ENCODE measurements at regions not wholly inside any gene's neighbourhood (a gene's known extent, or its start where the extent isn't known, plus 50 kb on each side); places are given as distances from the start of the nearest gene placed in this dataset.

- no peaks in the 10 kb centered on the region for H3K4me1 ChIP-seq (ENCODE audit: control insufficient read depth, extremely low read depth, insufficient read depth, low read length)
- H3K27ac ChIP-seq (ENCODE audit: control insufficient read depth, insufficient read depth, low read length): no peak overlapping the region
- FAIRE-seq: no peak
- no peak for TF ChIP-seq EZH2 (IDR thresholded peaks at IDR 0.05; ENCODE audit: low read length)
- TF ChIP-seq, protein P1, sequence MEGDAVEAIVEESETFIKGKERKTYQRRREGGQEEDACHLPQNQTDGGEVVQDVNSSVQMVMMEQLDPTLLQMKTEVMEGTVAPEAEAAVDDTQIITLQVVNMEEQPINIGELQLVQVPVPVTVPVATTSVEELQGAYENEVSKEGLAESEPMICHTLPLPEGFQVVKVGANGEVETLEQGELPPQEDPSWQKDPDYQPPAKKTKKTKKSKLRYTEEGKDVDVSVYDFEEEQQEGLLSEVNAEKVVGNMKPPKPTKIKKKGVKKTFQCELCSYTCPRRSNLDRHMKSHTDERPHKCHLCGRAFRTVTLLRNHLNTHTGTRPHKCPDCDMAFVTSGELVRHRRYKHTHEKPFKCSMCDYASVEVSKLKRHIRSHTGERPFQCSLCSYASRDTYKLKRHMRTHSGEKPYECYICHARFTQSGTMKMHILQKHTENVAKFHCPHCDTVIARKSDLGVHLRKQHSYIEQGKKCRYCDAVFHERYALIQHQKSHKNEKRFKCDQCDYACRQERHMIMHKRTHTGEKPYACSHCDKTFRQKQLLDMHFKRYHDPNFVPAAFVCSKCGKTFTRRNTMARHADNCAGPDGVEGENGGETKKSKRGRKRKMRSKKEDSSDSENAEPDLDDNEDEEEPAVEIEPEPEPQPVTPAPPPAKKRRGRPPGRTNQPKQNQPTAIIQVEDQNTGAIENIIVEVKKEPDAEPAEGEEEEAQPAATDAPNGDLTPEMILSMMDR (optimal IDR thresholded peaks at IDR 0.05 in 1 of 3, IDR thresholded peaks at IDR 0.05 in 1 of 3, conservative IDR thresholded peaks at IDR 0.05 in 1 of 3; ENCODE audit: extremely low read depth in 1 of 3, insufficient read depth in 2 of 3, low read length in 3 of 3): no peak
- H3K4me3 ChIP-seq (ENCODE audit: control insufficient read depth in 2 of 3, extremely low read depth in 1 of 3, insufficient read depth in 2 of 3, low read depth in 1 of 3, low read length in 3 of 3): no peak overlapping the region
- dilution Hi-C loops (cut with MboI; ENCODE audit: extremely low pct_ligation_motif_present, low sequenced_read_pairs): no loop called here
- no peaks in the 10 kb centered on the region for H4K20me1 ChIP-seq (ENCODE audit: control insufficient read depth, extremely low read depth, insufficient read depth, low read length)
- no peak for DNase-seq (ENCODE audit: low read depth, low spot score)
- no peaks in the 10 kb centered on the region for H3K9me3 ChIP-seq (ENCODE audit: control insufficient read depth, low read depth, low read length)
- no peaks in the 10 kb centered on the region for H3K36me3 ChIP-seq (ENCODE audit: control insufficient read depth in 2 of 2, extremely low read depth in 1 of 2, insufficient read depth in 2 of 2, low read length in 2 of 2)
- no peak overlapping the region for H2AFZ ChIP-seq (ENCODE audit: control insufficient read depth, low read length)
- no peaks in the 10 kb centered on the region for H3K79me2 ChIP-seq (ENCODE audit: control insufficient read depth, insufficient read depth, low read length)
- no peak overlapping the region for H3K4me2 ChIP-seq (ENCODE audit: control insufficient read depth, extremely low read depth, insufficient read depth, low read depth, low read length)
- no peak overlapping the region for H3K9ac ChIP-seq (ENCODE audit: control insufficient read depth, extremely low read depth, insufficient read depth, low read length)
- H3K9me1 ChIP-seq (ENCODE audit: control insufficient read depth, extremely low read depth, insufficient read depth, low read length): no peaks in the 10 kb centered on the region
- H3K27me3 ChIP-seq (ENCODE audit: control insufficient read depth, extremely low read depth, insufficient read depth, low read length): no peaks in the 10 kb centered on the region
These were observed 93.3 kb upstream of the NLGN1 start for GRCh38 chr3:173304182-173304800.

- TF ChIP-seq, protein P1 (optimal IDR thresholded peaks at IDR 0.05 in 1 of 3, IDR thresholded peaks at IDR 0.05 in 1 of 3, conservative IDR thresholded peaks at IDR 0.05 in 1 of 3; ENCODE audit: extremely low read depth in 1 of 3, insufficient read depth in 2 of 3, low read length in 3 of 3): no peak
- no peak for TF ChIP-seq EZH2 (IDR thresholded peaks at IDR 0.05; ENCODE audit: low read length)
- dilution Hi-C loops (cut with MboI; ENCODE audit: extremely low pct_ligation_motif_present, low sequenced_read_pairs): no loop called here
These were observed 95.9 kb upstream of the NLGN1 start for GRCh38 chr3:173301647-173302046.

More at GRCh38 chr3:173301647-173302046, 95.9 kb upstream of the NLGN1 start:
- no peak overlapping the region for H3K4me3 ChIP-seq (ENCODE audit: control insufficient read depth in 2 of 3, extremely low read depth in 1 of 3, insufficient read depth in 2 of 3, low read depth in 1 of 3, low read length in 3 of 3)
- H3K27ac ChIP-seq (ENCODE audit: control insufficient read depth, insufficient read depth, low read length): no peak overlapping the region
- FAIRE-seq (no peak), DNase-seq (ENCODE audit: low read depth, low spot score) (no peak)
- no peaks in the 10 kb centered on the region for H3K9me1 ChIP-seq (ENCODE audit: control insufficient read depth, extremely low read depth, insufficient read depth, low read length)
- H3K4me1 ChIP-seq (ENCODE audit: control insufficient read depth, extremely low read depth, insufficient read depth, low read length): no peaks in the 10 kb centered on the region
- H3K9ac ChIP-seq (ENCODE audit: control insufficient read depth, extremely low read depth, insufficient read depth, low read length): no peak overlapping the region
- no peaks in the 10 kb centered on the region for H3K36me3 ChIP-seq (ENCODE audit: control insufficient read depth in 2 of 2, extremely low read depth in 1 of 2, insufficient read depth in 2 of 2, low read length in 2 of 2)
- H2AFZ ChIP-seq (ENCODE audit: control insufficient read depth, low read length): no peak overlapping the region
- no peaks in the 10 kb centered on the region for H3K9me3 ChIP-seq (ENCODE audit: control insufficient read depth, low read depth, low read length)
- H3K4me2 ChIP-seq (ENCODE audit: control insufficient read depth, extremely low read depth, insufficient read depth, low read depth, low read length): no peak overlapping the region
- H3K79me2 ChIP-seq (ENCODE audit: control insufficient read depth, insufficient read depth, low read length): no peaks in the 10 kb centered on the region
- H4K20me1 ChIP-seq (ENCODE audit: control insufficient read depth, extremely low read depth, insufficient read depth, low read length): no peaks in the 10 kb centered on the region
- H3K27me3 ChIP-seq (ENCODE audit: control insufficient read depth, extremely low read depth, insufficient read depth, low read length): no peaks in the 10 kb centered on the region
